HepG2 (cell line): ENCODE measurements at regions not wholly inside any gene's neighbourhood (a gene's known extent, or its start where the extent isn't known, plus 50 kb on each side); places are given as distances from the start of the nearest gene placed in this dataset.
A peak's percentile ranks its signal among the peaks of the same experiment; 100 is the strongest.

Experiments
- ATAC-seq: fragments of 200-7000 bp; cut with Tn5 transposase; 3 replicates; pipeline ENCODE4 v1.9.1; 2020; ENCODE audit warnings: mild to moderate bottlenecking, moderate library complexity
- BruUV-seq: library from RNA; stranded (reverse); fragments of 400-500 nt; replicated peaks from 2 replicates; lab custom pipeline; 2021; lab: Mats Ljungman, UMichigan
- CTCF ChIA-PET: fragments of 300-600 bp; formaldehyde crosslinking; extraction: SDS; loops from one replicate; lab custom pipeline; 2021; ENCODE audit warnings: low total read pairs, inconsistent platforms, low intra/inter-chr PET ratio; lab: Yijun Ruan, JAX
- POLR2A ChIA-PET: fragments of 350-600 bp; sonication (Branson Sonifier 250); formaldehyde crosslinking; loops from one replicate; lab custom pipeline; 2020; ENCODE audit warnings: antibody characterized with exemption, inconsistent platforms; lab: Yijun Ruan, JAX
- DNase-seq: peaks from one replicate; pipeline ENCODE4 v3.0.0-alpha.2; 2015; ENCODE audit warnings: low spot score
- FAIRE-seq: peaks from 3 replicates; lab custom pipeline; 2011; peaks lifted over from hg19 to GRCh38; lab: Jason Lieb, UNC
- H2AFZ ChIP-seq: one replicate; pipeline ENCODE4 v1.6.1; 2011; ENCODE audit warnings: low read length, inconsistent platforms
- H3K27ac ChIP-seq: fragments of 300-600 bp; 3 replicates; pipeline ENCODE4 v1.8.0; 2011; ENCODE audit warnings: mixed run types, mild to moderate bottlenecking, mixed read lengths, low read length, inconsistent platforms; ENCODE audit not compliant: insufficient read depth; ENCODE audit errors: extremely low read length
- H3K27me3 ChIP-seq, 2 experiments: fragments of 200-600 bp in 1 of 2; 2 replicates in 1 of 2; 3 replicates in 1 of 2; pipeline versions ENCODE4 v1.6.0 to v1.8.0; 2011; ENCODE audit warnings: low read length in 2 of 2, mild to moderate bottlenecking in 2 of 2, moderate library complexity in 2 of 2, inconsistent platforms in 1 of 2; ENCODE audit not compliant: insufficient read depth in 2 of 2, control insufficient read depth in 1 of 2
- H3K36me3 ChIP-seq, 2 experiments: fragments of 200-600 bp in 1 of 2; replicated peaks in 1 of 2; 2 replicates in 1 of 2; 3 replicates in 1 of 2; pipeline versions ENCODE4 v1.5.1 to v1.8.0; 2011; ENCODE audit warnings: low read length in 2 of 2, inconsistent platforms in 1 of 2; ENCODE audit not compliant: insufficient read depth in 2 of 2, control insufficient read depth in 1 of 2
- H3K4me1 ChIP-seq: 2 replicates; pipeline ENCODE4 v1.5.1; 2012; ENCODE audit warnings: low read length, inconsistent platforms; ENCODE audit not compliant: insufficient read depth
- H3K4me2 ChIP-seq: 2 replicates; pipeline ENCODE4 v1.6.0; 2011; ENCODE audit warnings: low read depth, low read length, inconsistent platforms
- H3K4me3 ChIP-seq, 3 experiments: fragments of 200-600 bp in 1 of 3; sonication (generic), shearing (Covaris generic) in 1 of 3; replicated peaks in 1 of 3; 2 replicates each; pipeline ENCODE4 v1.5.1; 2011 to 2016; ENCODE audit warnings: low read length in 3 of 3, inconsistent platforms in 2 of 3, low read depth in 2 of 3, mild to moderate bottlenecking in 2 of 3, control low read depth in 1 of 3, mixed read lengths in 1 of 3; ENCODE audit not compliant: insufficient read depth in 1 of 3
- H3K79me2 ChIP-seq: one replicate; pipeline ENCODE4 v1.6.1; 2011; ENCODE audit warnings: low read length, inconsistent platforms; ENCODE audit not compliant: insufficient read depth
- H3K9ac ChIP-seq: 2 replicates; pipeline ENCODE4 v1.6.0; 2011; ENCODE audit warnings: mild to moderate bottlenecking, low read depth, low read length, inconsistent platforms; ENCODE audit not compliant: insufficient read depth
- H3K9me3 ChIP-seq: 2 replicates; pipeline ENCODE4 v1.5.1; 2012; ENCODE audit warnings: mild to moderate bottlenecking, low read length
- H4K20me1 ChIP-seq: 2 replicates; pipeline ENCODE4 v1.6.0; 2011; ENCODE audit warnings: inconsistent platforms, mild to moderate bottlenecking, low read length, moderate library complexity; ENCODE audit not compliant: insufficient read depth
- DNMT3B ChIP-seq: conservative IDR thresholded peaks from 2 replicates; pipeline ENCODE4 v1.6.1; 2016; ENCODE audit warnings: missing biosample characterization, control low read depth
- ETV6 ChIP-seq: sonication (generic); formaldehyde crosslinking; conservative IDR thresholded peaks from 2 replicates; pipeline ENCODE4 v1.4.0; 2020; ENCODE audit warnings: missing genetic modification reagents
- HDAC6 ChIP-seq: fragments of 200-600 bp; sonication (generic); IDR thresholded peaks from 2 replicates; pipeline ENCODE4 v1.7.0; 2017; ENCODE audit warnings: mild to moderate bottlenecking, antibody characterized with exemption, low read length, low read depth
- NR2F1 ChIP-seq, 2 experiments: fragments of 450-650 bp in 1 of 2; formaldehyde crosslinking in 1 of 2; IDR thresholded peaks; 2 replicates each; pipeline versions ENCODE4 v1.5.0 to v1.6.1; 2016 to 2020; ENCODE audit warnings: mild to moderate bottlenecking in 1 of 2, missing compliant biosample characterization in 1 of 2, missing genetic modification reagents in 1 of 2, moderate library complexity in 1 of 2
- PAF1 ChIP-seq: IDR thresholded peaks from 2 replicates; pipeline ENCODE4 v1.6.1; 2016; ENCODE audit warnings: missing genetic modification reagents, missing compliant biosample characterization
- ZNF30 ChIP-seq: sonication (generic); formaldehyde crosslinking; IDR thresholded peaks from 2 replicates; pipeline ENCODE4 v1.5.0; 2020; ENCODE audit warnings: mild to moderate bottlenecking, missing genetic modification reagents
- ZNF382 ChIP-seq: sonication (generic); formaldehyde crosslinking; IDR thresholded peaks from 2 replicates; pipeline ENCODE4 v1.5.0; 2020; ENCODE audit warnings: missing genetic modification reagents, mild to moderate bottlenecking, borderline replicate concordance
- ZNF724P ChIP-seq: sonication (generic); formaldehyde crosslinking; IDR thresholded peaks from 2 replicates; pipeline ENCODE4 v1.8.0; 2022; ENCODE audit warnings: missing genetic modification reagents, borderline replicate concordance
- ZNF768 ChIP-seq: sonication (generic); formaldehyde crosslinking; IDR thresholded peaks from 2 replicates; pipeline ENCODE4 v1.4.0; 2020; ENCODE audit warnings: missing genetic modification reagents
- ZSCAN9 ChIP-seq: IDR thresholded peaks from 2 replicates; pipeline ENCODE4 v1.6.1; 2016; ENCODE audit warnings: borderline replicate concordance
- WGBS: methylation state at CpG from one replicate; pipeline ENCODE4 v1.1.6; 2017; ENCODE audit warnings: low lambda C conversion rate; 5-methylcytosine and 5-hydroxymethylcytosine counted together
- in situ Hi-C: cut with HindIII; loops from 2 replicates; pipeline ENCODE4 v1.10.0; 2017; ENCODE audit warnings: low pct_unique_long_range_greater_than_20kb; ENCODE audit not compliant: extremely low pct_ligation_motif_present
- intact Hi-C: fragments of 100-400 bp; cut with micrococcal nuclease; formaldehyde crosslinking; loops from one replicate; pipeline ENCODE4 v1.10.0; 2022; ENCODE audit not compliant: unreplicated experiment
- TF ChIP-seq, protein P1 (sequence below): sonication (generic); formaldehyde crosslinking; IDR thresholded peaks from 2 replicates; pipeline ENCODE4 v1.5.0; 2020; ENCODE audit warnings: mild to moderate bottlenecking, missing genetic modification reagents
- TF ChIP-seq, protein P2 (sequence below): sonication (generic); formaldehyde crosslinking; IDR thresholded peaks from 2 replicates; pipeline ENCODE4 v1.8.0; 2022; ENCODE audit warnings: mild to moderate bottlenecking, missing genetic modification reagents; ENCODE audit not compliant: insufficient replicate concordance

DNA sequence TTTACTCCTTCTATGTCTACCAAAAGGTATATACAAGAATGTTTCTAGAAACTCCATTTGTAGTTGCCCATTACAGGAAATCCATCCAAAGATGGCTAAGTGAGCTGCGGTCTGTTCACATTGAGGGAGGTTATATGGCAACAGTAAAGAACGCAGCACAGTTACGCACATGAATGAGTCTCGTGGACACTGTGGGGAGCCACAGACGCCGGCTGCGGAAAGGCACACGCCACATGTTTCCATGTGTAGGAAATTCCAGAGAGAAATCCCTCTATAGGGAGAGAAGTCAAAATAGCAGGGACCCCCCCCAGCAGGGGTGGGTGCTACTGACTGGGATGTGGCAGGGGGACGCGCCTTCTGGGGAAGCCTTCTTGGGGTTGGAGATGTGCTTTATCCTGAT, 139.0 kb upstream of the NCOR2 start (continued):
- TF ChIP-seq, protein P1, sequence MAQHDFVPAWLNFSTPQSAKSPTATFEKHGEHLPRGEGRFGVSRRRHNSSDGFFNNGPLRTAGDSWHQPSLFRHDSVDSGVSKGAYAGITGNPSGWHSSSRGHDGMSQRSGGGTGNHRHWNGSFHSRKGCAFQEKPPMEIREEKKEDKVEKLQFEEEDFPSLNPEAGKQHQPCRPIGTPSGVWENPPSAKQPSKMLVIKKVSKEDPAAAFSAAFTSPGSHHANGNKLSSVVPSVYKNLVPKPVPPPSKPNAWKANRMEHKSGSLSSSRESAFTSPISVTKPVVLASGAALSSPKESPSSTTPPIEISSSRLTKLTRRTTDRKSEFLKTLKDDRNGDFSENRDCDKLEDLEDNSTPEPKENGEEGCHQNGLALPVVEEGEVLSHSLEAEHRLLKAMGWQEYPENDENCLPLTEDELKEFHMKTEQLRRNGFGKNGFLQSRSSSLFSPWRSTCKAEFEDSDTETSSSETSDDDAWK (CRISPR knock-in tag), result no peak
- TF ChIP-seq NR2F1 (CRISPR knock-in tag; IDR thresholded peaks at IDR 0.05), result no peak
- TF ChIP-seq ZNF30 (CRISPR knock-in tag), result no peak
- TF ChIP-seq HDAC6, result no peak
- no peak for TF ChIP-seq ETV6 (CRISPR knock-in tag)
- no peak for TF ChIP-seq ZNF724P
- TF ChIP-seq DNMT3B (CRISPR knock-in tag), result no peak

DNA sequence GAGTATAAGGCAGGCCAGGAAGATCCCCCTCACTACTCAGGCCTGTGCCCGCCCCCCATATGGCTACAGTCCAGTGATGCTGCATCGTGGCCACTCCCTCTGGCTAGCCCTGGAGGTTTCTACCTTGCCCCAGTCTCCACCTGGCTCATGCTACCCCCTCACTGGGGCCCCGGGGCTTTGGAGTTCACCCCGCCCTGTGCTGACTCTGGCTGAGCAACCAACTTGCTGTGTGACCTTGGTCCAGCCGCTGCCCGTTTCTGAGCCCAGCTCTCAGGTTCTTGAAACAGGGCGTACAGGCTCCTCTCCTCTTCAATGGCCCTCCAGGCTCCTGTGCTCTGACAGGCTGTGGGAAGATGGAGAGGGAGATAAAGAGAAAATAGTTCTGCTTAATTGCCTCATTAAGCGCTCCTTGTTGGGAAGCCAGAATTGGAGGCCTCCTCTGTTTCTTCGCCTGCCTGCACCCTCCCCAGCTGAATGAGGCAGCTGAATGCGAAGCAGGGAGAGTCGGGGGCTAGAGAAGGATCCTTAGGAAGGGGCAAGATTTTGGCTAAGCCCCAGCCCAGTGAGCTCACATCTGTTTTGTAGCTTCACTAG, 138.2 kb upstream of the NCOR2 start:
- peaks cover 7 to 58% of the 10 kb centered on the region in 2 experiments; a peak in 4 of 5 replicates for H3K27me3 ChIP-seq
- in situ Hi-C loops (no loop called here), intact Hi-C loops (no loop called here)
- no peak overlapping the region for H3K4me2 ChIP-seq
- WGBS, result 36% methylated on average over 9 of the region's 11 CpGs
- no peak overlapping the region for H2AFZ ChIP-seq
- no peak overlapping the region for H3K27ac ChIP-seq
- POLR2A ChIA-PET, result no interaction called here
- CTCF ChIA-PET, result no interaction called here
- no peaks in the 10 kb centered on the region for H3K79me2 ChIP-seq
- ATAC-seq, result no peak
- no peaks in the 10 kb centered on the region for H3K9me3 ChIP-seq
- no peak overlapping the region for H3K4me3 ChIP-seq
- no peak overlapping the region for H3K9ac ChIP-seq
- no peaks in the 10 kb centered on the region for H4K20me1 ChIP-seq
- TF ChIP-seq PAF1 (CRISPR knock-in tag) (no peak), ZNF768 (CRISPR knock-in tag) (peak; percentile 97), ZSCAN9 (CRISPR knock-in tag) (no peak), ZNF382 (CRISPR knock-in tag) (no peak)
- TF ChIP-seq, protein P2, sequence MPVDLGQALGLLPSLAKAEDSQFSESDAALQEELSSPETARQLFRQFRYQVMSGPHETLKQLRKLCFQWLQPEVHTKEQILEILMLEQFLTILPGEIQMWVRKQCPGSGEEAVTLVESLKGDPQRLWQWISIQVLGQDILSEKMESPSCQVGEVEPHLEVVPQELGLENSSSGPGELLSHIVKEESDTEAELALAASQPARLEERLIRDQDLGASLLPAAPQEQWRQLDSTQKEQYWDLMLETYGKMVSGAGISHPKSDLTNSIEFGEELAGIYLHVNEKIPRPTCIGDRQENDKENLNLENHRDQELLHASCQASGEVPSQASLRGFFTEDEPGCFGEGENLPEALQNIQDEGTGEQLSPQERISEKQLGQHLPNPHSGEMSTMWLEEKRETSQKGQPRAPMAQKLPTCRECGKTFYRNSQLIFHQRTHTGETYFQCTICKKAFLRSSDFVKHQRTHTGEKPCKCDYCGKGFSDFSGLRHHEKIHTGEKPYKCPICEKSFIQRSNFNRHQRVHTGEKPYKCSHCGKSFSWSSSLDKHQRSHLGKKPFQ (CRISPR knock-in tag), result no peak
- TF ChIP-seq, all 625 proteins: peak for 1
- no peak for DNase-seq
- FAIRE-seq, result no peak
- no peaks in the 10 kb centered on the region for H3K36me3 ChIP-seq
- H3K4me1 ChIP-seq, result peaks cover 15% of the 10 kb centered on the region
- no TSS peak for BruUV-seq
